ENCODE measurements at regions not wholly inside any gene's neighbourhood (a gene's known extent, or its start where the extent isn't known, plus 50 kb on each side); places are given as distances from the start of the nearest gene placed in this dataset.

GRCh38 chr15:87689716-87690115, 566.8 kb downstream of the NTRK3 start:
- TF ChIP-seq CTCF (conservative IDR thresholded peaks at IDR 0.05) (no peak), ZFX (IDR thresholded peaks at IDR 0.05) (no peak)

Data from C4-2B (cell line).